Astrocyte of the spinal cord (primary cell): ENCODE measurements at regions not wholly inside any gene's neighbourhood (a gene's known extent, or its start where the extent isn't known, plus 50 kb on each side); places are given as distances from the start of the nearest gene placed in this dataset.
A peak's percentile ranks its signal among the peaks of the same experiment; 100 is the strongest.

ENCODE experiments used
- DNase-seq: peaks from one replicate; pipeline ENCODE4 v3.0.0; 2011; ENCODE audit warnings: low read depth, low spot score
- H3K4me3 ChIP-seq: 2 replicates; pipeline ENCODE4 v1.5.1; 2011; ENCODE audit warnings: low read depth, mild to moderate bottlenecking, low read length, moderate library complexity
- in situ Hi-C: cut with HindIII; loops from 2 replicates; pipeline ENCODE4 v1.10.0; 2017; ENCODE audit warnings: low sequenced_read_pairs
- TF ChIP-seq, protein P1 (sequence below): IDR thresholded peaks from 2 replicates; pipeline ENCODE4 v1.5.1; 2012; ENCODE audit warnings: low read depth, mild to moderate bottlenecking, low read length, inconsistent platforms

DNA sequence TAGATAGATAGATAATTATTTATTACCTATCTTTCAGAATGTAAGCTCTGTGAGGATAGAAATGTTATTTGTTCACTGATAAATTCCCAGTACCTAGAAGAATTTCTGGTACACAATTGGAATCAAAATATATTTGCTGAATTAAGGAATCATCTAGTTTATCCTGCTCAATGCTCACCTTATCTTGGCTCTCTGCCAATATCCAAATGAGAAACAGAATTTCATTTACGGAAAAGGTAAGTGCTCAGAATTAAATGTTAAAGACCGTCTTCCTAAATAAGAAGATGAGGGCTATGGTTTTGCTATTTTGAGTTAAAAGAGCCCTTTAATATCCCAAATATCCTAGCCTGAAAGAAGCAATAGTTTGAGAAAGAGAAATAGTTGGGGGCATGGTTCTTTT is 232.1 kb upstream of the PDE4D start:
- no peak overlapping the region for H3K4me3 ChIP-seq
- no peak for DNase-seq
- TF ChIP-seq, protein P1, sequence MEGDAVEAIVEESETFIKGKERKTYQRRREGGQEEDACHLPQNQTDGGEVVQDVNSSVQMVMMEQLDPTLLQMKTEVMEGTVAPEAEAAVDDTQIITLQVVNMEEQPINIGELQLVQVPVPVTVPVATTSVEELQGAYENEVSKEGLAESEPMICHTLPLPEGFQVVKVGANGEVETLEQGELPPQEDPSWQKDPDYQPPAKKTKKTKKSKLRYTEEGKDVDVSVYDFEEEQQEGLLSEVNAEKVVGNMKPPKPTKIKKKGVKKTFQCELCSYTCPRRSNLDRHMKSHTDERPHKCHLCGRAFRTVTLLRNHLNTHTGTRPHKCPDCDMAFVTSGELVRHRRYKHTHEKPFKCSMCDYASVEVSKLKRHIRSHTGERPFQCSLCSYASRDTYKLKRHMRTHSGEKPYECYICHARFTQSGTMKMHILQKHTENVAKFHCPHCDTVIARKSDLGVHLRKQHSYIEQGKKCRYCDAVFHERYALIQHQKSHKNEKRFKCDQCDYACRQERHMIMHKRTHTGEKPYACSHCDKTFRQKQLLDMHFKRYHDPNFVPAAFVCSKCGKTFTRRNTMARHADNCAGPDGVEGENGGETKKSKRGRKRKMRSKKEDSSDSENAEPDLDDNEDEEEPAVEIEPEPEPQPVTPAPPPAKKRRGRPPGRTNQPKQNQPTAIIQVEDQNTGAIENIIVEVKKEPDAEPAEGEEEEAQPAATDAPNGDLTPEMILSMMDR: no peak
- in situ Hi-C loops: no loop called here

DNA sequence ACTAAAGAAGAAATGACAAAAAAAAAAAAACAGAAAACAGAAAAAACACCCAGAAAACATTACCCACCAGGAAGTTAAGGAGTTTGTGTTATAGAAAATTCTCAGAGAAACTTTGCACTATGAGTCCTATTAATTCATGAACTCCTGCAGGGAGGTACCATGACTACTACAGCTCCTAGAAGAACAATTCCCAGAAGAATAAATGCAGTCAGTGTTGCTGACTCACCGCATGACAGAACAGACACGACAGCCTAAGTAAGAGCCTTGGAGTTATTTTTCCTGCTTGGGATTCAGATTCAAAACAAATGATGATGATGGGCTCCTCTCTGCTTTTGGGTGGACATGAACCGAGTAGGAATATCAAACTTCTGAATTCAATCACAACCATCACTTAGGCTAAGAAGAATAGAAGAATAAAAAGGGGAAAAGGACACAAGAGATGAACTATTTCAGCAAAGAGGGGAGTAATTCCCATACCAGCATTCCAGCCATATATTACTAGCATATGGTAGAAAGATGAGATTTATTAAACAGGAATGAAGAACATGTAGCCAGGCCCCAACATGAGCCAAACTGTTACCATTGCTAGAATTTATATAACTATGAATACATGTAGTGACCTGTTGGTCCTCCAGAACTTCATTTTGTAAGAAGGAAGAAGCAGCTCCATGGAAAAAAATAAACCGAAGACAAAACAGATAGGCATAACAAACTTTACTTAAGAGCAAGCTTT is 209.6 kb upstream of the PDE4D start:
- DNase-seq: peak; percentile 89
- no peak overlapping the region for H3K4me3 ChIP-seq
- TF ChIP-seq, protein P1: no peak
- in situ Hi-C loops: no loop called here

DNA sequence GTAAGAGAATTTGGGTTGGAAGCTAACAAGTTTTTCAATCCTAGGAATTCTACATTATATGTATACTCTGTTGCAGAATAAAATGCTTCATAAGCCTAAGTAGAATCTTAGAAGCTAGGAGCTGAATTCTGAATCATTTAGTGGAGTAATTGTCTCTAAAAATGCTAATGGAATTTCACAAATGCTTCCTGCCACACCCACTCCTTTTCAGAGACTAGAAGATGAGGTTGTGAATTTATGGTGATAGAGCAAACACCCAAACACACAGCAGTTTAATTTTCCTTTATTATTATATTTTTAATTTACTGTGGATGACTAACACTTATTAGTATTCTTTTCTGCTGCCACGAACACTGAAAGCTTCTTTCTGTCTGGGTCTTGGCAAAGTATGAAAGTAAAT is 208.0 kb upstream of the PDE4D start:
- in situ Hi-C loops: no loop called here
- H3K4me3 ChIP-seq: no peak overlapping the region
- DNase-seq: peak; percentile 5
- TF ChIP-seq, protein P1: no peak

DNA sequence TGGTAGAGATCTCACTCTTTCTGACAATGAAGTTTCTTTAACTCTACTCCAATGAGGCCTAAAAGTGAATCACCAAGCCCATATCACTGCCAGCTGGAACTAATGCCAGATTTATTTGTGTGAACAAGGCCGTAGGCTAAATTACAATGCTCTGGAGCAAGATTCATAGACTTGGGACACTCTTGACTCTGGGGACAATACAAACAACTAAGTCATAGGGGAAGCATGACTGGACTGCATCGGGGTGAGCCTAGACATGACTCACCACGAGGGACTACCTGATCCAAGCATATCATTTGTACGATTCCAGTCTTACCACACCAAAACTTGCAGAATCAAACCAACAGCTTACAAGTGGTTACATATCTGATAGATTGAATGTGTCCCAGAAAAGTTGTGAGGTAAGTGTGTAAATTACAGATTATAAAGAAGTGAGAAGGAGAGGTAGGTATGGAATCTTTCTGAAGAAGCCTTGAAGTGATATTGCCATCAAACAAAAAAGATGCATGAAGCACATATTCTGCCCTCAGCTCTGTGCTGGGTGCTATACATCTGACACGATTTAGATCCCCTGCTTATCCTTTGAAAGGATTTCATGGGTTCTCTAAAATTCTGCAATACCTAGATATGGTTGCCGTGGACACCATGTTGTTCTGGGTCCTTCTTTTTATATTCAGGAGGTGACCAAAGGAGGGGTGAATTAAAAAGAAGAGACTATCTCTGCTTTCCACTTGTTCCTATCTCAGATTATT is 199.3 kb upstream of the PDE4D start:
- peak; percentile 81 for DNase-seq
- H3K4me3 ChIP-seq: no peak overlapping the region
- TF ChIP-seq, protein P1: no peak
- in situ Hi-C loops: no loop called here

DNA sequence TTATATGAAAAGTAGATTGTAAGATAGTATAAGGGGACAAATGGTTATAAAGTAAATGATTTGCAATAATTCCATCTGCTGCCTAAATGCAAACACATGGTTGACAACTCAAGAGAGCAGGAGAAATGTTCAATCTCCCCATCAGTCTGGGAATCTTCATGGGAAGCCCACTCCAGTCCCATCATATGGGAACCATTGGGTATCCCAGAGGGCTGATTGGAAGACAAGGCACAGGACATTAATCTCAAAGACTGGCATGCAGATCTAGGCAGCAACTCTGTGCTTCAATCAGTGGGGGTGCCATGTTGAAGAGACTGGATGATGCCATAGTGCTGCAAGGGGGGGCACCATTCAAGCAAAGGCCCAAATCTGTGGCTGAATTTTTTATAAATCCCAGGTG is 193.1 kb upstream of the PDE4D start:
- in situ Hi-C loops: no loop called here
- no peak overlapping the region for H3K4me3 ChIP-seq
- no peak for DNase-seq
- TF ChIP-seq, protein P1: no peak

DNA sequence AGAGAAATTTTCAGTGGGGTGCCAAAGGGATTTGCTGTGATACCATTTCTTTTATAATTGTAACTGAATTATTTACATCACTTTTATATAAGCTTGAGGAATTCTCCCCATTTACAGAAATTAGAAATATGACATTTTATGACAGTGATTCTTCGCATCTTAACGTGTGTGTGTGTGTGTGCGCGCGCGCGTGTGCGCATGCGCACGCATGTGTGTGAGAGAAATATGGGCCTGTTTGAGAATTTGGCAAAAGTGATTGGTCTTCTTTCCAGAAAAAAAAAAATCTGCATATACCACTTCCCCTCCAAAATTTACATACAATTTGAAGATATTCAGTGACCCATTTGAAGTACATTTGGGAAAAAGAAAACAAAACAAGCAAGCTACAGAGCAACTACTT is 190.7 kb upstream of the PDE4D start:
- in situ Hi-C loops: no loop called here
- H3K4me3 ChIP-seq: no peak overlapping the region
- DNase-seq: no peak
- TF ChIP-seq, protein P1: no peak
